PC-9 (cell line): ENCODE measurements at regions not wholly inside any gene's neighbourhood (a gene's known extent, or its start where the extent isn't known, plus 50 kb on each side); places are given as distances from the start of the nearest gene placed in this dataset.

Source experiments
- BruUV-seq: library from RNA; stranded (reverse); fragments of 400-500 nt; replicated peaks from 2 replicates; lab custom pipeline; 2021; lab: Mats Ljungman, UMichigan
- CTCF ChIA-PET: fragments of 300-600 bp; sonication (Branson Sonifier 250); formaldehyde crosslinking; loops from one replicate; lab custom pipeline; 2022; ENCODE audit warnings: antibody characterized with exemption; lab: Charles Lee
- POLR2A ChIA-PET: fragments of 300-600 bp; sonication (Branson Sonifier 250); formaldehyde crosslinking; loops from one replicate; lab custom pipeline; 2022; ENCODE audit warnings: antibody characterized with exemption; ENCODE audit not compliant: unreplicated experiment; lab: Charles Lee
- DNase-seq, 2 experiments: peaks; one replicate each; pipeline versions ENCODE4 v3.0.0 to v3.0.0-alpha.2; 2015 to 2022; ENCODE audit warnings: mixed read lengths in 1 of 2
- H2AFZ ChIP-seq: fragments of 200-600 bp; sonication (generic); 2 replicates; pipeline ENCODE4 v1.8.1; 2017; ENCODE audit warnings: antibody characterized with exemption
- H3F3A ChIP-seq: fragments of 200-600 bp; sonication (generic); 2 replicates; pipeline ENCODE4 v1.8.1; 2017; ENCODE audit warnings: antibody characterized with exemption, mild to moderate bottlenecking, low read depth; ENCODE audit not compliant: insufficient read depth
- H3K27ac ChIP-seq: fragments of 200-600 bp; sonication (generic); 2 replicates; pipeline ENCODE4 v1.6.1; 2016; ENCODE audit warnings: mixed run types
- H3K27me3 ChIP-seq: fragments of 200-600 bp; sonication (generic); 2 replicates; pipeline ENCODE4 v1.6.1; 2016; ENCODE audit warnings: low read depth, mixed run types; ENCODE audit not compliant: insufficient read depth
- H3K36me3 ChIP-seq: fragments of 200-600 bp; sonication (generic); 2 replicates; pipeline ENCODE4 v1.6.1; 2016; ENCODE audit warnings: low read depth, mixed run types
- H3K4me1 ChIP-seq: fragments of 200-600 bp; sonication (generic); replicated peaks from 2 replicates; pipeline ENCODE4 v1.6.1; 2016; ENCODE audit warnings: mixed run types; ENCODE audit not compliant: insufficient read depth
- H3K4me2 ChIP-seq: fragments of 200-600 bp; sonication (generic); 2 replicates; pipeline ENCODE4 v1.6.1; 2017; ENCODE audit warnings: mixed run types
- H3K4me3 ChIP-seq: fragments of 200-600 bp; sonication (generic); 2 replicates; pipeline ENCODE4 v1.6.1; 2016; ENCODE audit warnings: mixed run types
- H3K79me2 ChIP-seq: fragments of 200-600 bp; sonication (generic); 2 replicates; pipeline ENCODE4 v1.6.1; 2017; ENCODE audit warnings: low read depth, mixed run types
- H3K9me2 ChIP-seq: fragments of 200-600 bp; sonication (generic); 2 replicates; pipeline ENCODE4 v1.8.1; 2017; ENCODE audit warnings: mild to moderate bottlenecking; ENCODE audit not compliant: insufficient read depth
- H3K9me3 ChIP-seq: fragments of 200-600 bp; sonication (generic); 2 replicates; pipeline ENCODE4 v1.8.1; 2016; ENCODE audit warnings: low read depth; ENCODE audit not compliant: insufficient read depth
- H4K20me1 ChIP-seq: fragments of 200-600 bp; sonication (generic); 2 replicates; pipeline ENCODE4 v1.8.1; 2017; ENCODE audit not compliant: insufficient read depth
- EZH2 ChIP-seq: fragments of 200-600 bp; sonication (generic); IDR thresholded peaks from 2 replicates; pipeline ENCODE4 v1.8.0; 2017; ENCODE audit warnings: antibody characterized with exemption, low read depth
- intact Hi-C: fragments of 100-400 bp; cut with micrococcal nuclease; formaldehyde crosslinking; loops from one replicate; pipeline ENCODE4 v1.10.0; 2022; ENCODE audit not compliant: unreplicated experiment
- TF ChIP-seq, protein P1 (sequence below): fragments of 200-600 bp; sonication (generic); conservative IDR thresholded peaks from 2 replicates; pipeline ENCODE4 v1.6.1; 2017; ENCODE audit warnings: mixed run types, antibody characterized with exemption, mild to moderate bottlenecking, moderate library complexity

DNA sequence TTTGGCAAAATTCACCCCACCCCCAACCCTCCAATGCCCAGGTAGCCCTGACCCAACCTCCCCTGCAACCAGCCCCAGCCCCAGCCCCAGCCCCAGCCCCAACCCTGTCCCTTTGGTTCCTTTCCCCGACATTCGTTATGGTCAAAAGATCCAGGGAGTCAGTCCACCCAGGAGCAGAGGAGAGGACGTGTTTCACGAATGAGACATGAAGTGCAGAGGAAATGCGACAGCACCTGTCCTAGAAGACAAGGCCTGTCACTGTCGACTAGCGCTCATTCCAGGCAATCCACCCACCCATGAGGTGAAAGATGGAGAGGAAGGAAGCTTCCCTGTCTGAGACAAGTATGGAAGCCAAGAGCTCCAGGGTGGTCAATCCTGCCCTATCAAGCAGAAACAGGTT lies 485.0 kb downstream of the SPATA31A7 start:
- no peaks in the 10 kb centered on the region for H3K79me2 ChIP-seq
- intact Hi-C loops = no loop called here
- H3K4me1 ChIP-seq = no peaks in the 10 kb centered on the region
- POLR2A ChIA-PET = no interaction called here
- no peaks in the 10 kb centered on the region for H3K36me3 ChIP-seq
- H3F3A ChIP-seq = no peaks in the 10 kb centered on the region
- no peak overlapping the region for H2AFZ ChIP-seq
- H3K9me2 ChIP-seq = no peaks in the 10 kb centered on the region
- no peaks in the 10 kb centered on the region for H3K9me3 ChIP-seq
- no peak for DNase-seq
- BruUV-seq = no TSS peak
- CTCF ChIA-PET = no interaction called here
- no peak overlapping the region for H3K4me3 ChIP-seq
- no peaks in the 10 kb centered on the region for H4K20me1 ChIP-seq
- no peak overlapping the region for H3K27ac ChIP-seq
- H3K27me3 ChIP-seq = peaks cover 23% of the 10 kb centered on the region; the same call in 1 of the 2 replicates
- no peak overlapping the region for H3K4me2 ChIP-seq
- TF ChIP-seq, protein P1, sequence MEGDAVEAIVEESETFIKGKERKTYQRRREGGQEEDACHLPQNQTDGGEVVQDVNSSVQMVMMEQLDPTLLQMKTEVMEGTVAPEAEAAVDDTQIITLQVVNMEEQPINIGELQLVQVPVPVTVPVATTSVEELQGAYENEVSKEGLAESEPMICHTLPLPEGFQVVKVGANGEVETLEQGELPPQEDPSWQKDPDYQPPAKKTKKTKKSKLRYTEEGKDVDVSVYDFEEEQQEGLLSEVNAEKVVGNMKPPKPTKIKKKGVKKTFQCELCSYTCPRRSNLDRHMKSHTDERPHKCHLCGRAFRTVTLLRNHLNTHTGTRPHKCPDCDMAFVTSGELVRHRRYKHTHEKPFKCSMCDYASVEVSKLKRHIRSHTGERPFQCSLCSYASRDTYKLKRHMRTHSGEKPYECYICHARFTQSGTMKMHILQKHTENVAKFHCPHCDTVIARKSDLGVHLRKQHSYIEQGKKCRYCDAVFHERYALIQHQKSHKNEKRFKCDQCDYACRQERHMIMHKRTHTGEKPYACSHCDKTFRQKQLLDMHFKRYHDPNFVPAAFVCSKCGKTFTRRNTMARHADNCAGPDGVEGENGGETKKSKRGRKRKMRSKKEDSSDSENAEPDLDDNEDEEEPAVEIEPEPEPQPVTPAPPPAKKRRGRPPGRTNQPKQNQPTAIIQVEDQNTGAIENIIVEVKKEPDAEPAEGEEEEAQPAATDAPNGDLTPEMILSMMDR = no peak
- TF ChIP-seq EZH2 = no peak
